Kasumi-1 (cell line): ENCODE measurements at regions not wholly inside any gene's neighbourhood (a gene's known extent, or its start where the extent isn't known, plus 50 kb on each side); places are given as distances from the start of the nearest gene placed in this dataset.
"Not testable (repeated sequence)": the region's sequence is repeated elsewhere in the genome, so short reads cannot be mapped to it uniquely, and the experiment has no call there.

Experiments used
- DNase-seq, 2 experiments: peaks; one replicate each; lab custom pipeline; 2025; lab: John Stamatoyannopoulos, UW

- no peak for DNase-seq
These were observed 459.5 kb upstream of the FAR2 start for GRCh38 chr12:28689398-28690175.

GRCh38 chr12:28693565-28694219, 455.4 kb upstream of the FAR2 start:
- DNase-seq, result no peak

DNA sequence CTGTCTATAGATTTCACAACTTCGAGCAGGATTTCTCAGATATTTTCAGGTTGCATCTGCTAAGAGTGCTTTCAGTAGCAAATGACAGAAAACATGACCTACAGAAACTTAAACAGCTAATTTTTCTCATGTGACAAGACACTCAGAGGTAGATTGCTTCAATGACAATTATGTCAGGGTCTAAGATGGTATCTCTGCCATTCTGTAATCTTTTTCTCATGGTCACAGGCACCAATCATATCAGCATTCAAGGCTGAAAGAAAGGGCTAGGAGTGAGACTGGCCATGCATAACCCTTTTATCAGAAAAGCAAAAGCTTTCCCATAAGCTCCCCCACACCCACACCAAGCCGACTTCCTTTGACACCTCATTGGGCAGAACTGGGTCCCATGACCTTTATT, 450.5 kb upstream of the FAR2 start:
- DNase-seq, result no peak

GRCh38 chr12:28699029-28699428, 450.0 kb upstream of the FAR2 start:
- DNase-seq, result no peak

- DNase-seq, result no peak
These were observed 448.9 kb upstream of the FAR2 start for GRCh38 chr12:28700161-28700560.

DNA sequence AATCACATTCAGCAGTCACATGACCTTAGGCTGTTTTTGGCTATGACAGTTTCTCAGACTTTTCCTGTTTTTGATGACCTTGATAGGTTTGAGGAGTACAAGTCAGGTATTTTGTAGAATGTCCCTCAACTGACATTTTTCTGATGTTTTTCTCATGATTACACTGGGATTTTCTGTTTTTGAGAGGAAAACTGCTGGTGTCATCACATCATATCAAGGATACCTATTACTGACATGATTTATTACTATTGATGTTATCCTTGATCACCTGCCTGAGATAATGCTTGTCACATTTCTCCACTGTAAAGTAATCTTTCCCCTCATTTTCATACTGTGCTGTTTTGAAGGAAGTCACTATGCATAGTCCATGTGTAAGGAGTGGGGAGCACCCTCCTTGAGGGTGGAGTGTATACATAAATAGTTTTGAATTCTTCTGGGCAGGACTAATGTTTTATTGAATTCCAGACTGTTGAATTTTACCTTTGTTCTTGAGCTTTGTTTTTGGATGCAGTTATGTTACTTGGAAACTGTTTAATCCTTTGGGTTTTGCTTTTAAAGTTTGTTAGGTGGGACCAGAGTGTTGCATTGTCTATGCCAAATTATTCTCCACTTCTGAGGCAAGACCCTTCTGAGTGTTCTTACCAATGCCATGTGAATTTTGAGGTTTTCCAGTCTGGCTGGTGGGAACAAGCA, 444.5 kb upstream of the FAR2 start:
- DNase-seq, result no peak

- no peak for DNase-seq
These were observed 440.1 kb upstream of the FAR2 start for GRCh38 chr12:28708918-28709371.

GRCh38 chr12:28709986-28710685, 438.9 kb upstream of the FAR2 start:
- DNase-seq, result no peak

DNA sequence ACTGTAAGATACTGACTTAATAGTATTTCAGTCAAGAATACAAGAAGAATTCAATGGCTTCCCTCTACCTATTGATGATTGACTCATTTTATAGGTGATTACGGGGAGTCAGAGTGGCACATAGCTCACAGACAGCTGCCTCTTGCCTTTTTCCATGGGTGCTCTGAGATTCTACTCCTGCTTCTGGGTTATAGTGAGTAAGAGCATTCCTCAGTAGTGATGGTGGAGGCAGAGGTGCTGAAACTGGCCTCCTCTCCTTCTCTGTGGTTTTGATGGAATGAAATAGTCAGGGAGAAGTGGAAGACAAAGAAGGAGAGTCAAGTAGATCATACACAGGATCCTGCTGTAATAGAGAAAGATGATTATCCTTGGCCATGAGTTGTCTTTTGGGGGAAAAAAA, 438.2 kb upstream of the FAR2 start:
- no peak for DNase-seq

DNA sequence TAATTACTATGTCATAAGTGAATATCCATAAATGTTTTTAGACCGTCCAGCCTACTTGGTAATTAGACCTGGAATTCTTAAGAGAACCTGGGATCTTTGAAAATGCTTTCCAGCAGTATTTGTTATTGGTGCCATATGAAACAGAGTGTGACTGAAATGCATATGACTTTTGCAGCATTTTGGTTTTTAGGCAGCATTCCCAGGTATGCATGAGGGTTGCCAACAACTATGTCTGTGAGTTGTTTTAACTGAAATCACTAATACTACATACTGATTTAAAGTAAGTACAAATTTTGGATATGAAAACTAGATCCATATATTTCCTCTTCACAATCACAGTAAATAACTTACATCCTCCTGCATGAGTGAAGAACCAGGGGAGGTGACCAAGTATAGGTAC, 437.7 kb upstream of the FAR2 start:
- DNase-seq, result no peak

- DNase-seq, result no peak
These were observed 406.3 kb upstream of the FAR2 start for GRCh38 chr12:28742791-28743190.

- no peak for DNase-seq
These were observed 402.2 kb upstream of the FAR2 start for GRCh38 chr12:28746734-28747325.

DNA sequence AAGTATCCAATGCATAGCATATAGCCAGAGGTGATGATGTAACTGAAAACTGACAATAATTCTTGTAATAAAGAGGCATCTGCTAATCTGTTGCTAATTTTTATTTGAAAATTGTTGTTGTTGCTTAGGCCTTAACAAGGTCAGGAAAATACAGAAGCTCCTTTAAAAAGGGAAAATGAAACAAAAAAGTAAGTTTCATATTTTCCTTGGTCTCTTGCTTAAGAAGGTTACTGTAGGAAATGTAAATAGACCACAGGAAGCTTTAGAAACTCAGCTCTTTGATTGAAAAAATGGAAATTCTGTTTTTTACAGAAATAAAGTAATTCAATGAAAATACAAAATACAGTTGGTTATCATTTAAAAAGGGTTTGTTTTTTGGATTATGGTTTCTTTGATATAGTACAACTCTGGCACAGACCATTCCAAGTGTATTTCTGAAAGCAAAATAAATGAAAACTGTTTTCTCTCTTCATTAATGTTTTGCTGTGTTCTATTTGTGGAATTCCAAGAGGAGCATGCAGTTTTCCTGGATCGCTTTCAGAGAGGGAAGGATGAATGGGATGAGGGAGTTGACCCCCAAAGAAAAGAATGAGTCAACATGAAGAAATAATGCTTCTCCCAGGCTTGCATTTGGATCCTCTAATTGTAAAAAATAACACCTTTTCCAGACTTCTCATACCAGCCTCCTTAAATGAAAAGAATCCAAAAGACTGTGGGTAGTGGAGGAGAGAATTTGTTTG, 398.0 kb upstream of the FAR2 start:
- DNase-seq, result peak in 1 of 2 experiments; percentile 10

DNA sequence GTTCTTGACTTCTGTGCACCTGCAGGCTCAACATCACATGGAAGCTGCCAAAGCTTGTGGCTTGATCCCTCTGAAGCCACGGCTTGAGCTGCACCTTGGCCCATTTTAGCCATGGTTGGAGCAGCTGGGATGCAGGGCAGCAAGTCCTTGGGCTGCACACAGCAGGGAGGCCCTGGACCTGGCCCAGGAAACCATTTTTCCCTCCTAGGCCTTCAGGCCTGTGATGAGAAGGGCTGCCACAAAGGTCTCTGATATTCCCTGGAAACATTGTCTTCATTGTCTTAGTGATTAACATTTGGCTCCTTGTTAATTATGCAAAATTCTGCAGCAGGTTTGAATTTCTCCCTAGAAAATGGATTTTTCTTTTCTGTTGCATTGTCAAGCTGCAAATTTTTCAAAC, 394.1 kb upstream of the FAR2 start:
- no peak for DNase-seq

DNA sequence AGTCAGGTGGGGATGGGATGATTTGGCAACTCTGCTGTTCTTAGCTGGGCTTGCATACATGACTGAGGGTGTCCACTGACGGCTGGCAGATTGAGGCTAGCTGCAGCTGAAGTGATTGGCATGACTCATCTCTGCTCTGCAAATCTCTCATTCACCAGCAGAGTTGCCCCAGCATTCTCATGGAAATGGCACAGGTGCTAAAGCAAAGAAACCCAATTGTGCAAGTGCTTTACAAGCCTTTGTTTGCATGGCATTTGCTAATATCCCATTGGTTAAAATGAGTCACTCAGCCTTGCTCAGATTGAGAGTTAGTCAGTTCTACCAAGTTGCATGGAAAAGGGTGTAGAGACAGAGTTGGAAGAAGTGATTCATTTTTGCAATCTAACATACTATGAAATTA, 389.7 kb upstream of the FAR2 start:
- DNase-seq, result no peak

DNA sequence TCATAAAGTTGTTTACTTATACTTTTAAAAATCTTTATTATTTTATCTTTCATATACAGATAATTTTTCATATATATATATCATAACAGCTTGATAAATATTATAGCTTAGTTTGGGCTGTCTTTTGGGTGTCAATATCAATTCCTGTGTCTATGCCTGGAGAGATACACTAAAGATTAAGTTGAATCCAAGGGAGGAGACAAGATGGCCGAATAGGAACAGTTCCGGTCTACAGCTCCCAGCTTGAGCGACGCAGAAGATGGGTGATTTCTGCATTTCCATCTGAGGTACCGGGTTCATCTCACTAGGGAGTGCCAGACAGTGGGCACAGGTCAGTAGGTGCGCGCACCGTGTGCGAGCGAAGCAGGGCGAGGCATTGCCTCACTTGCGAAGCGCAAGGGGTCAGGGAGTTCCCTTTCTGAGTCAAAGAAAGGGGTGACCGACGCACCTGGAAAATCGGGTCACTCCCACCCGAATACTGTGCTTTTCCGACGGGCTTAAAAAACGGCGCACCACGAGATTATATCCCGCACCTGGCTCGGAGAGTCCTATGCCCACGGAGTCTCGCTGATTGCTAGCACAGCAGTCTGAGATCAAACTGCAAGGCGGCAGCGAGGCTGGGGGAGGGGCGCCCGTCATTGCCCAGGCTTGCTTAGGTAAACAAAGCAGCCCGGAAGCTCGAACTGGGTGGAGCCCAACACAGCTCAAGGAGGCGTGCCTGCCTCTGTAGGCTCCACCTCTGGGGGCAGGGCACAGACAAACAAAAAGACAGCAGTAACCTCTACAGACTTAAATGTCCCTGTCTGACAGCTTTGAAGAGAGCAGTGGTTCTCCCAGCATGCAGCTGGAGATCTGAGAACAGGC, 388.8 kb upstream of the FAR2 start:
- DNase-seq, result not testable (repeated sequence)

DNA sequence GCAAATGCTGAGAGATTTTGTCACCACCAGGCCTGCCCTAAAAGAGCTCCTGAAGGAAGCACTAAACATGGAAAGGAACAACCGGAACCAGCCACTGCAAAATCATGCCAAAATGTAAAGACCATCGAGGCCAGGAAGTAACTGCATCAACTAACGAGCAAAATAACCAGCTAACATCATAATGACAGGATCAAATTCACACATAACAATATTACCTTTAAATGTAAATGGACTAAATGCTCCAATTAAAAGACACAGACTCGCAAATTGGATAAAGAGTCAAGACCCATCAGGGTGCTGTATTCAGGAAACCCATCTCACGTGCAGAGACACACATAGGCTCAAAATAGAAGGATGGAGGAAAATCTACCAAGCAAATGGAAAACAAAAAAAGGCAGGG, 387.2 kb upstream of the FAR2 start:
- DNase-seq, result not testable (repeated sequence)

GRCh38 chr12:28766398-28766797, 382.7 kb upstream of the FAR2 start:
- no peak for DNase-seq

DNA sequence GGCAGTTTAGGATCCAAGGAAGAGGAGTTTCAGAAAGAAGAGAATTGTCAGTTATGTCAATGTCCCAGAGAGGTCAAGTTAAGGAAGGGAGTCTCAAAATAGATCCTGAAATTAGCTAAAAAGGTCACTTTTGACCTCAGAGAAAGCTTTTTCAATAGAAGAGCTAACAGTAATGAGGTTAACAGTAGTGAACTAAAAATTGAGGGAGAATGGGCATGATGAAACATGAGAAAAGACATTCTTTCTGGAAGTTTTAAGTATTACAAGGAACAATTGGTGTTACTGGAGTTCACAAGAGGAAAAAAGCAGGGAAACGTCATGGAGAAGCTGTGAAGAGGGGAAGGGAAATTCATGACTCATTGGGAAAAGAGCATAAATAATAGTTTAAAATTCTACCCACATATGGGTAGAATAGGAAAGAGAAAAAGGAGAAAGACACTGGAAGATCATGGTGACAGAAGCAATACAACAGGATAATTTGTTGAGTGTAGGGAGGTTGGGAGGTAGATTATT, 381.2 kb upstream of the FAR2 start:
- DNase-seq, result no peak

DNA sequence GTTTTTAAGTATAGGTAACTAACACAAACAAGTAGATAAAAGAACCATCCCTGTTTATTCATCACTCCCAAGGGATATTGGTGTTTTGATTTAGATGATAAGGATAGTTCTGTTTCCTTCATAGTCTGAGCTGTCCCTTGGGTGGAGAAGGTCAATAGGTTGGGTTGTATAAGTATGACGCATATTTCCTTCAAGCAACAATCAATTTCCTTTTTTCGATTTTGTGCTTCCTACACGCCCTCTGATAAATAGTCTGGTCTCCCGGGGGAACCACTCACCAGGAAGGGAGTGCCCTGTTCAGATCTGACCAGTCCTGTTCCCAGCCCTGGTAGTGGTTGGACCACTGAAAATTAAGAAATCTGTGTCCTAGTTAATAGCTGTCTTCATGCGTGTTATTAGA, 378.8 kb upstream of the FAR2 start:
- DNase-seq, result no peak
